CD14-positive monocyte (primary cell): ENCODE measurements at regions not wholly inside any gene's neighbourhood (a gene's known extent, or its start where the extent isn't known, plus 50 kb on each side); places are given as distances from the start of the nearest gene placed in this dataset.
"Not testable (repeated sequence)": the region's sequence is repeated elsewhere in the genome, so short reads cannot be mapped to it uniquely, and the experiment has no call there.

Experiments
- DNase-seq, 3 donors: peaks; one replicate each; pipeline ENCODE4 v3.0.0-alpha.2; 2011 to 2022
- H2AFZ ChIP-seq: 2 replicates; pipeline ENCODE4 v1.6.0; 2012; ENCODE audit warnings: mild to moderate bottlenecking, low read depth, low read length, inconsistent platforms; ENCODE audit not compliant: insufficient read depth, poor library complexity, severe bottlenecking
- H3K27ac ChIP-seq, 2 donors: 1 replicate in 1 of 2; 2 replicates in 1 of 2; pipeline ENCODE4 v1.5.1; 2012 to 2013; ENCODE audit warnings: low read length in 2 of 2, control low read depth in 1 of 2, inconsistent platforms in 1 of 2, low read depth in 1 of 2, mild to moderate bottlenecking in 1 of 2
- H3K27me3 ChIP-seq, 2 donors: one replicate each; pipeline versions ENCODE4 v1.6.0 to v1.6.1; 2011 to 2013; ENCODE audit warnings: low read length in 2 of 2; ENCODE audit not compliant: control insufficient read depth in 2 of 2, insufficient read depth in 2 of 2
- H3K36me3 ChIP-seq, 2 donors: replicated peaks in 1 of 2; 1 replicate in 1 of 2; 2 replicates in 1 of 2; pipeline versions ENCODE4 v1.5.1 to v1.6.1; 2012 to 2013; ENCODE audit warnings: low read length in 2 of 2, control low read depth in 1 of 2, inconsistent platforms in 1 of 2, mild to moderate bottlenecking in 1 of 2; ENCODE audit not compliant: insufficient read depth in 2 of 2, control insufficient read depth in 1 of 2
- H3K4me1 ChIP-seq, 2 donors: 1 replicate in 1 of 2; 2 replicates in 1 of 2; pipeline versions ENCODE4 v1.5.1 to v1.6.1; 2012 to 2013; ENCODE audit warnings: low read length in 2 of 2, control low read depth in 1 of 2, inconsistent platforms in 1 of 2, mild to moderate bottlenecking in 1 of 2, moderate library complexity in 1 of 2; ENCODE audit not compliant: insufficient read depth in 2 of 2, control insufficient read depth in 1 of 2
- H3K4me2 ChIP-seq: replicated peaks from 2 replicates; pipeline ENCODE3; 2012; ENCODE audit warnings: low read length, moderate library complexity, mild to moderate bottlenecking; ENCODE audit not compliant: poor library complexity, severe bottlenecking; ENCODE audit errors: extremely low read depth
- H3K4me3 ChIP-seq, 3 experiments: fragments of 200-600 bp in 1 of 3; sonication (generic) in 1 of 3; replicated peaks in 1 of 3; 1 replicate in 2 of 3; 2 replicates in 1 of 3; pipeline ENCODE4 v1.5.1; 2011 to 2013; ENCODE audit warnings: low read length in 3 of 3, mild to moderate bottlenecking in 3 of 3, control low read depth in 2 of 3, low read depth in 2 of 3, inconsistent platforms in 1 of 3, moderate library complexity in 1 of 3
- H3K79me2 ChIP-seq: 2 replicates; pipeline ENCODE4 v1.6.0; 2012; ENCODE audit warnings: mild to moderate bottlenecking, control low read depth, inconsistent platforms, low read length, moderate library complexity; ENCODE audit not compliant: insufficient read depth
- H3K9ac ChIP-seq: 2 replicates; pipeline ENCODE4 v1.6.0; 2017; ENCODE audit warnings: low read length, mild to moderate bottlenecking; ENCODE audit not compliant: insufficient read depth, poor library complexity, severe bottlenecking
- H3K9me3 ChIP-seq, 2 donors: replicated peaks in 1 of 2; 1 replicate in 1 of 2; 2 replicates in 1 of 2; pipeline versions ENCODE4 v1.5.1 to v1.6.1; 2012 to 2013; ENCODE audit warnings: low read length in 2 of 2, control low read depth in 1 of 2; ENCODE audit not compliant: control insufficient read depth in 1 of 2, insufficient read depth in 1 of 2
- H4K20me1 ChIP-seq: 2 replicates; pipeline ENCODE4 v1.6.0; 2012; ENCODE audit warnings: mild to moderate bottlenecking, low read length, control low read depth, moderate library complexity; ENCODE audit not compliant: insufficient read depth
- H3K27ac Mint-ChIP-seq, 7 donors: one replicate each; pipeline ENCODE4 v1.8.0; 2020; ENCODE audit warnings: mild to moderate bottlenecking in 7 of 7, mixed read lengths in 7 of 7, moderate library complexity in 6 of 7, inconsistent platforms in 2 of 7
- H3K27me3 Mint-ChIP-seq, 3 donors: one replicate each; pipeline ENCODE4 v1.8.0; 2021 to 2022; ENCODE audit warnings: low read depth in 3 of 3, mild to moderate bottlenecking in 3 of 3, mixed read lengths in 3 of 3, moderate library complexity in 3 of 3, inconsistent platforms in 1 of 3
- H3K36me3 Mint-ChIP-seq, 2 donors: one replicate each; pipeline ENCODE4 v1.8.0; 2020; ENCODE audit warnings: mixed read lengths in 2 of 2, inconsistent platforms in 1 of 2, mild to moderate bottlenecking in 1 of 2
- H3K4me1 Mint-ChIP-seq: one replicate; pipeline ENCODE4 v1.8.0; 2020; ENCODE audit warnings: mild to moderate bottlenecking, mixed read lengths
- H3K4me3 Mint-ChIP-seq, 2 donors: one replicate each; pipeline ENCODE4 v1.8.0; 2020; ENCODE audit warnings: mild to moderate bottlenecking in 2 of 2, mixed read lengths in 2 of 2, moderate library complexity in 1 of 2
- H3K9me3 Mint-ChIP-seq, 7 donors: one replicate each; pipeline ENCODE4 v1.8.0; 2020 to 2022; ENCODE audit warnings: mixed read lengths in 7 of 7, mild to moderate bottlenecking in 6 of 7, moderate library complexity in 6 of 7, inconsistent platforms in 2 of 7
- CTCF ChIP-seq: fragments of 200-600 bp; IDR thresholded peaks from one replicate; pipeline ENCODE4 v1.8.0; 2022; ENCODE audit warnings: antibody characterized with exemption, mild to moderate bottlenecking
- WGBS: methylation state at CpG from one replicate; pipeline ENCODE4 v1.1.5; 2013; ENCODE audit warnings: missing lambda C conversion rate; ENCODE audit not compliant: insufficient coverage; 5-methylcytosine and 5-hydroxymethylcytosine counted together
- intact Hi-C, 2 donors: fragments of 100-400 bp; cut with micrococcal nuclease; formaldehyde crosslinking; loops; one replicate each; pipeline versions ENCODE4 v1.15.0 to v1.15.1; 2023

- Mint-ChIP-seq H3K27ac (no peak overlapping the region), H3K36me3 (no peaks in the 10 kb centered on the region)
- WGBS: 88% methylated on average over 1 of the region's 4 CpGs
Measured at GRCh38 chr18:5704847-5705246, 161.1 kb upstream of the EPB41L3 start.

GRCh38 chr18:5702016-5702415 is 158.2 kb upstream of the EPB41L3 start:
- H3K79me2 ChIP-seq, H3K36me3 Mint-ChIP-seq, H3K4me3 ChIP-seq, H3K9ac ChIP-seq, DNase-seq, H3K27ac Mint-ChIP-seq, H3K27me3 Mint-ChIP-seq, H3K4me2 ChIP-seq, H3K9me3 Mint-ChIP-seq, H3K4me1 Mint-ChIP-seq, H3K4me3 Mint-ChIP-seq, H2AFZ ChIP-seq, intact Hi-C loops, H3K36me3 ChIP-seq, H4K20me1 ChIP-seq, H3K27ac ChIP-seq, H3K27me3 ChIP-seq, H3K4me1 ChIP-seq, H3K9me3 ChIP-seq: not testable (repeated sequence)
- WGBS: 87% methylated on average over 1 of the region's 7 CpGs

More at GRCh38 chr18:5704847-5705246, 161.1 kb upstream of the EPB41L3 start:
- no peak for TF ChIP-seq CTCF
- Mint-ChIP-seq H3K4me3 (no peak overlapping the region), H3K4me1 (peaks cover 2% of the 10 kb centered on the region), H3K9me3 (peaks cover 0 to 11% (median 4%) of the 10 kb centered on the region in 7 donors), H3K27me3 (peaks cover 0 to 3% (median 2%) of the 10 kb centered on the region in 3 donors)
- Histone ChIP-seq H3K9me3 (no peaks in the 10 kb centered on the region), H3K79me2 (no peaks in the 10 kb centered on the region), H3K27me3 (no peaks in the 10 kb centered on the region), H3K4me2 (no peak overlapping the region), H3K9ac (no peak overlapping the region), H3K27ac (no peak overlapping the region), H2AFZ (no peak overlapping the region), H3K4me1 (no peaks in the 10 kb centered on the region), H4K20me1 (no peaks in the 10 kb centered on the region), H3K36me3 (no peaks in the 10 kb centered on the region), H3K4me3 (no peak overlapping the region)
- DNase-seq: no peak
- intact Hi-C loops: no loop called here
